GM10266 (cell line): ENCODE measurements at regions not wholly inside any gene's neighbourhood (a gene's known extent, or its start where the extent isn't known, plus 50 kb on each side); places are given as distances from the start of the nearest gene placed in this dataset.
"Not testable (repeated sequence)": the region's sequence is repeated elsewhere in the genome, so short reads cannot be mapped to it uniquely, and the experiment has no call there.

Experiments used
- DNase-seq: peaks from one replicate; pipeline ENCODE4 v3.0.0; 2012; ENCODE audit errors: extremely low spot score
- CTCF ChIP-seq: IDR thresholded peaks from 2 replicates; pipeline ENCODE4 v1.5.1; 2012; ENCODE audit warnings: mild to moderate bottlenecking, low read depth; ENCODE audit not compliant: control insufficient read depth, insufficient read depth; ENCODE audit errors: missing control alignments

- TF ChIP-seq CTCF = no peak
- no peak for DNase-seq
Observed at GRCh38 chr7:13801669-13802068, 187.8 kb downstream of the ETV1 start.

- TF ChIP-seq CTCF = no peak
- DNase-seq = no peak
Observed at GRCh38 chr7:13802651-13803050, 186.8 kb downstream of the ETV1 start.

- DNase-seq = no peak
- no peak for TF ChIP-seq CTCF
Observed at GRCh38 chr7:13803134-13803533, 186.3 kb downstream of the ETV1 start.

- DNase-seq = not testable (repeated sequence)
Observed at GRCh38 chr7:13806089-13806867, 183.2 kb downstream of the ETV1 start.

- DNase-seq = not testable (repeated sequence)
Observed at GRCh38 chr7:13817230-13817629, 172.2 kb downstream of the ETV1 start.

GRCh38 chr7:13821152-13821787, 168.2 kb downstream of the ETV1 start:
- DNase-seq = no peak
- no peak for TF ChIP-seq CTCF

- TF ChIP-seq CTCF = no peak
- DNase-seq = no peak
Observed at GRCh38 chr7:13822678-13823077, 166.8 kb downstream of the ETV1 start.

GRCh38 chr7:13826752-13827151, 162.7 kb downstream of the ETV1 start:
- no peak for TF ChIP-seq CTCF
- DNase-seq = no peak
